Mesothelial cell of epicardium (in vitro differentiated cells): ENCODE measurements at regions not wholly inside any gene's neighbourhood (a gene's known extent, or its start where the extent isn't known, plus 50 kb on each side); places are given as distances from the start of the nearest gene placed in this dataset.

Experiments used
- DNase-seq, 2 experiments: peaks; one replicate each; pipeline ENCODE4 v3.0.0; 2021; ENCODE audit warnings: low spot score in 2 of 2; ENCODE audit not compliant: unreplicated experiment in 2 of 2
- H3K27ac Mint-ChIP-seq: 2 replicates; pipeline ENCODE4 v1.8.0; 2021; ENCODE audit warnings: mixed read lengths
- H3K27me3 Mint-ChIP-seq: 2 replicates; pipeline ENCODE4 v1.8.0; 2021; ENCODE audit warnings: low read depth, mixed read lengths
- H3K36me3 Mint-ChIP-seq: 2 replicates; pipeline ENCODE4 v1.8.0; 2021; ENCODE audit warnings: mixed read lengths
- H3K4me1 Mint-ChIP-seq: 2 replicates; pipeline ENCODE4 v1.8.0; 2021; ENCODE audit warnings: mixed read lengths
- H3K4me3 Mint-ChIP-seq: 2 replicates; pipeline ENCODE4 v1.8.0; 2021; ENCODE audit warnings: mild to moderate bottlenecking, moderate library complexity, mixed read lengths
- H3K9me3 Mint-ChIP-seq: 2 replicates; pipeline ENCODE4 v1.8.0; 2021; ENCODE audit warnings: mixed read lengths
- CTCF ChIP-seq: fragments of 200-600 bp; sonication (generic); IDR thresholded peaks from one replicate; pipeline ENCODE4 v1.5.0; 2021; ENCODE audit warnings: antibody characterized with exemption; ENCODE audit not compliant: unreplicated experiment

DNA sequence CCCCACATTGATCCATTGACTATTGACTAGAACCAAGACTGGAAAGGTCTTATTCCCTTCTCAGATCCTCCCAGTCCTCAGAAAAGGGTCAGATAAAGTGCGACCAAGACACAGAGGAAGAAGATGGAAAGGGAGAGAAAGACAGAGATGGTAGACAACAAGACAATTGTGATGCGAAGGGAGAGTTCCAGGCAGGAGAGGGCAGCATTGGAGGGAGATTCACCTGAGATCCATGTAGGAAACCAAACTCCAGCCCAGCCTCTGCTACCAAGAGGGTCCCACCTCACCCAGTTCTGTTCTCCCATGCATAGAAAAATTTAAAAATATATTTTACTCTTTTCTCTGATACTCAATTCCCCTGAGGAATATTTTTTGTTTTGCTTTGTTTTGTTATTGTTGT lies 67.3 kb upstream of the TSHZ3 start:
- TF ChIP-seq CTCF, result no peak
- no peaks in the 10 kb centered on the region for H3K9me3 Mint-ChIP-seq
- no peaks in the 10 kb centered on the region for H3K36me3 Mint-ChIP-seq
- no peak overlapping the region for H3K4me3 Mint-ChIP-seq
- H3K4me1 Mint-ChIP-seq, result peaks cover 19% of the 10 kb centered on the region
- no peak overlapping the region for H3K27ac Mint-ChIP-seq
- H3K27me3 Mint-ChIP-seq, result peaks cover 38% of the 10 kb centered on the region
- DNase-seq, result no peak

- Mint-ChIP-seq H3K4me3 (no peak overlapping the region), H3K27ac (no peak overlapping the region), H3K27me3 (peaks cover 39% of the 10 kb centered on the region), H3K9me3 (no peaks in the 10 kb centered on the region), H3K36me3 (no peaks in the 10 kb centered on the region), H3K4me1 (peaks cover 19% of the 10 kb centered on the region)
- no peak for DNase-seq
- TF ChIP-seq CTCF, result no peak
These were observed 68.8 kb upstream of the TSHZ3 start for GRCh38 chr19:31418055-31418454.

- no peak for DNase-seq
- Mint-ChIP-seq H3K9me3 (no peaks in the 10 kb centered on the region), H3K27me3 (peaks cover 39% of the 10 kb centered on the region), H3K4me3 (no peak overlapping the region), H3K4me1 (peaks cover 19% of the 10 kb centered on the region), H3K36me3 (no peaks in the 10 kb centered on the region), H3K27ac (no peak overlapping the region)
- no peak for TF ChIP-seq CTCF
These were observed 69.6 kb upstream of the TSHZ3 start for GRCh38 chr19:31418692-31419430.

DNA sequence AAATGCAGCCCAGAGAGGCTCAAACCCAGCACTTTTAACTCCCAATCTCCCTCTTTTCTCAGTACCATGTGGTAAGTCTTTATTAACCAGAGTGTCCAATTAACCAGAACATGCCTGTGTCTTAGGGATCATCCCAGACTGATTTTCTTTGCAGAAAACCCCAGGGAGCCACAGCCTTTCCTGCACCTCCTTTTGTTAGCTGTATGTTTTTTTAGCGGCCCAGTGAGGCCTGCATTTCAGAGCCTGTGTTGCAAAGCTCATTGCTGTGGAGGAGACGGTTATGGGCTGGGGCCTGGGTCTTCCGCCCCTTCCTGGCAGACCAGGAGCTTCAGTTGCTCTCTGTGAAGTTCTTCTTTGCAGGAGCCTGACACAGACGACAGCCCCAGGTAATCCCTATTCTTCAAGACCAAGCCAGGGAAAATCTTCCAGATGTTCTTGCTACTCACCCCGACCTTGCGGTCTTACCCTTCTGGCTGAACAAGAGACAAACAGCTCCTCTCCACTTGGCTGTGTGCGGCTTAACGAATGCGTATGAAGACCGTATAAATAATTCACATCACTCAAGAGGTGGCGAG lies 70.7 kb upstream of the TSHZ3 start:
- H3K4me1 Mint-ChIP-seq, result peaks cover 30% of the 10 kb centered on the region
- no peak for DNase-seq
- H3K27me3 Mint-ChIP-seq, result peaks cover 39% of the 10 kb centered on the region
- no peaks in the 10 kb centered on the region for H3K9me3 Mint-ChIP-seq
- H3K27ac Mint-ChIP-seq, result peak overlapping the region; percentile 53
- TF ChIP-seq CTCF, result no peak
- no peak overlapping the region for H3K4me3 Mint-ChIP-seq
- no peaks in the 10 kb centered on the region for H3K36me3 Mint-ChIP-seq

- peaks cover 37% of the 10 kb centered on the region for H3K4me1 Mint-ChIP-seq
- TF ChIP-seq CTCF, result no peak
- H3K27me3 Mint-ChIP-seq, result peaks cover 37% of the 10 kb centered on the region
- no peaks in the 10 kb centered on the region for H3K9me3 Mint-ChIP-seq
- no peak overlapping the region for H3K4me3 Mint-ChIP-seq
- H3K27ac Mint-ChIP-seq, result no peak overlapping the region
- DNase-seq, result no peak
- no peaks in the 10 kb centered on the region for H3K36me3 Mint-ChIP-seq
These were observed 71.8 kb upstream of the TSHZ3 start for GRCh38 chr19:31421082-31421481.
